Left lung (tissue), 4 donors: ENCODE measurements at regions not wholly inside any gene's neighbourhood (a gene's known extent, or its start where the extent isn't known, plus 50 kb on each side); places are given as distances from the start of the nearest gene placed in this dataset.

Experiments used
- ATAC-seq: fragments of 200-7000 bp; cut with Tn5 transposase; one replicate; pipeline ENCODE4 v1.9.1; 2020; ENCODE audit warnings: moderate library complexity
- DNase-seq, 4 donors: peaks; one replicate each; pipeline ENCODE4 v3.0.0-alpha.2; 2013 to 2020
- H3K27ac ChIP-seq, 2 donors: fragments of 200-600 bp; sonication (generic) in 1 of 2; one replicate each; pipeline versions ENCODE4 v1.5.0 to v1.8.0; 2020 to 2021
- H3K27me3 ChIP-seq, 2 donors: fragments of 200-600 bp; sonication (generic) in 1 of 2; one replicate each; pipeline versions ENCODE4 v1.5.0 to v1.8.0; 2020 to 2021
- H3K36me3 ChIP-seq, 2 donors: fragments of 200-600 bp; sonication (generic) in 1 of 2; one replicate each; pipeline versions ENCODE4 v1.5.0 to v1.8.0; 2020 to 2021
- H3K4me1 ChIP-seq, 2 donors: fragments of 200-600 bp; one replicate each; pipeline ENCODE4 v1.8.0; 2021
- H3K4me3 ChIP-seq, 2 donors: fragments of 200-600 bp; sonication (generic) in 1 of 2; one replicate each; pipeline versions ENCODE4 v1.5.0 to v1.8.0; 2020 to 2021; ENCODE audit warnings: mild to moderate bottlenecking in 1 of 2
- H3K9me3 ChIP-seq, 2 donors: fragments of 200-600 bp; sonication (generic) in 1 of 2; one replicate each; pipeline versions ENCODE4 v1.5.0 to v1.8.0; 2020 to 2021
- intact Hi-C, 2 donors: fragments of 100-400 bp; cut with DNase I; formaldehyde crosslinking; loops; one replicate each; pipeline versions ENCODE4 v1.11.2 to v1.14.2; 2022
- TF ChIP-seq, protein P1 (sequence below), 2 donors: fragments of 200-600 bp; sonication (generic) in 1 of 2; IDR thresholded peaks; one replicate each; pipeline versions ENCODE4 v1.5.0 to v1.8.0; 2021; ENCODE audit warnings: antibody characterized with exemption in 2 of 2
- donor health status: DM: no; HTN: yes; CAD: no.
- donor health status: DM: no; HTN: no; CAD: no.

DNA sequence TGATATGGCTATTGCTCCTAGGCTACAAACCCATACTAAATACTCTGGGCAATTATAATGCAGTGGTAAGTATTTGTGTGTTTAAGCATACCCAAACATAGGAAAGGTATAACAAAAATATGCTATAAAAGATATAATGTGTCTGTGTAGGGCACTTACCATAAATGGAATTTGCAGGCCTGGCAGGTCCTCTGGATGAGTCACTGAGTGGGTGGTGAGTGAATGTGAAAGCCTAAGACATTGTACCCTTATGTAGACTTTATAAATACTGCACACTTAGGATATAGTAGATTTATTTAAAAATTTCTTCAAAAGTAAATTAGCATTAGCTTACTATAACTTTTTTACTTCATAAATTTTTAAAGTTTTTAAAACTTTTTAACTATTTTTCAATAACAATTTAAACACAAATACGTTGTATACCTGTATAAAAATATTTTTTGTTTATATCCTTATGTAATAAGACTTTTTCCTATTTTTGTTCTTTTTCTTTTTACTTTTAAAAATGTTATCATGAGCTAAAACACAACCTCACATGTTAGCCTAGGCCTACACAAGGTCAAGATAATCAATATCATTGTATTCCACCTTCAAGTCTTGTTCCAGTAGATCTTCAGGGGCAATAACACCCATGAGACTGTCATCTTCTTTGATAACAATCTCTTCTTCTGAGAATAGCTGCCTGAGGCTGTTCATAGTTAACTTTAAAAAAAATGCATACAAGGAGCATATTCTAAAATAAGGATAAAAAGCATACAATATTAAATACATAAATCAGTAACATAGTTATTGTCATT is 306.3 kb upstream of the RGS18 start:
- Histone ChIP-seq H3K27me3 (no peaks in the 10 kb centered on the region), H3K4me1 (no peaks in the 10 kb centered on the region), H3K36me3 (no peaks in the 10 kb centered on the region), H3K9me3 (no peaks in the 10 kb centered on the region), H3K27ac (no peak overlapping the region), H3K4me3 (no peak overlapping the region)
- TF ChIP-seq, protein P1, sequence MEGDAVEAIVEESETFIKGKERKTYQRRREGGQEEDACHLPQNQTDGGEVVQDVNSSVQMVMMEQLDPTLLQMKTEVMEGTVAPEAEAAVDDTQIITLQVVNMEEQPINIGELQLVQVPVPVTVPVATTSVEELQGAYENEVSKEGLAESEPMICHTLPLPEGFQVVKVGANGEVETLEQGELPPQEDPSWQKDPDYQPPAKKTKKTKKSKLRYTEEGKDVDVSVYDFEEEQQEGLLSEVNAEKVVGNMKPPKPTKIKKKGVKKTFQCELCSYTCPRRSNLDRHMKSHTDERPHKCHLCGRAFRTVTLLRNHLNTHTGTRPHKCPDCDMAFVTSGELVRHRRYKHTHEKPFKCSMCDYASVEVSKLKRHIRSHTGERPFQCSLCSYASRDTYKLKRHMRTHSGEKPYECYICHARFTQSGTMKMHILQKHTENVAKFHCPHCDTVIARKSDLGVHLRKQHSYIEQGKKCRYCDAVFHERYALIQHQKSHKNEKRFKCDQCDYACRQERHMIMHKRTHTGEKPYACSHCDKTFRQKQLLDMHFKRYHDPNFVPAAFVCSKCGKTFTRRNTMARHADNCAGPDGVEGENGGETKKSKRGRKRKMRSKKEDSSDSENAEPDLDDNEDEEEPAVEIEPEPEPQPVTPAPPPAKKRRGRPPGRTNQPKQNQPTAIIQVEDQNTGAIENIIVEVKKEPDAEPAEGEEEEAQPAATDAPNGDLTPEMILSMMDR (IDR thresholded peaks at IDR 0.05), result no peak
- intact Hi-C loops, result no loop called here
- no peak for ATAC-seq
- no peak for DNase-seq

DNA sequence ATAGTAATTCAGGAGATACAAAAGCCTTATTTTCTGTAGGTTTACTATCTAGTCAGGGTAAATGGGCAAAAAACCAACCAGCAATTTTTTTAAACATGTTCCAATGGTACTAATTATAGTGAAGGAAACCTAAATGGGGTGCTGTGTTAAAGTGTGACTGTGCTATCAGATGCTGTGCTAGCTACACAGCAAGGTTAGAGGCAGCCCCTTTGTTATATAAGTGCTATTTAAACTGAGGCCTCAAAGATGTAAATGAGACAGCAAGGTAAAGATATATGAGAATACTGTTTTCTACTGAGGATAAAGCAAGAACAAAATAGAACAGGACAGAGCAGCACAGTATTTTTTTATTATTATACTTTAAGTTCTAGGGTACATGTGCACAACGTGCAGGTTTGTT is 305.4 kb upstream of the RGS18 start:
- ATAC-seq (no peak), DNase-seq (no peak)
- Histone ChIP-seq H3K4me3 (no peak overlapping the region), H3K9me3 (no peaks in the 10 kb centered on the region), H3K27me3 (no peaks in the 10 kb centered on the region), H3K4me1 (no peaks in the 10 kb centered on the region), H3K36me3 (no peaks in the 10 kb centered on the region), H3K27ac (no peak overlapping the region)
- TF ChIP-seq, protein P1 (IDR thresholded peaks at IDR 0.05), result no peak
- intact Hi-C loops, result no loop called here

DNA sequence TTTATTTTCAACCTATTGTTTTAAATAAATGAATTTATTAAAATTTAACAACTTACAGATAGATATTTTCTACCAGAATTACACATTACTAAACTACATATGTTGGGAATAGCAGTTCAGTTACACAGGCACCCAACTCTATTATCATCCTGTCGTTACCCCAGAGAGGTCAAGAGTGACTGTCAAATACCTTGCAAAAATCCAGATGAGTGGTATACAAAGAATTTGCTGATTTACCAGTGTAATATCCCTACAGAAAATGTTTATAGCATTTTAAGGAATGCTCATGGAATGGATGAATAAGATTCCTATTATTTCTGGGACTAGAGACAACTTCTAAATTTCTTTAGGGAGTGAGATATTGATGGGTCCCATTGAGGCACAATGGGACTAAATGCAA is 300.7 kb upstream of the RGS18 start:
- ATAC-seq (no peak), DNase-seq (no peak)
- TF ChIP-seq, protein P1 (IDR thresholded peaks at IDR 0.05), result no peak
- intact Hi-C loops, result no loop called here
- Histone ChIP-seq H3K27me3 (no peaks in the 10 kb centered on the region), H3K27ac (no peak overlapping the region), H3K4me1 (no peaks in the 10 kb centered on the region), H3K36me3 (no peaks in the 10 kb centered on the region), H3K9me3 (peaks cover 0 to 6% of the 10 kb centered on the region in 2 donors), H3K4me3 (no peak overlapping the region)

DNA sequence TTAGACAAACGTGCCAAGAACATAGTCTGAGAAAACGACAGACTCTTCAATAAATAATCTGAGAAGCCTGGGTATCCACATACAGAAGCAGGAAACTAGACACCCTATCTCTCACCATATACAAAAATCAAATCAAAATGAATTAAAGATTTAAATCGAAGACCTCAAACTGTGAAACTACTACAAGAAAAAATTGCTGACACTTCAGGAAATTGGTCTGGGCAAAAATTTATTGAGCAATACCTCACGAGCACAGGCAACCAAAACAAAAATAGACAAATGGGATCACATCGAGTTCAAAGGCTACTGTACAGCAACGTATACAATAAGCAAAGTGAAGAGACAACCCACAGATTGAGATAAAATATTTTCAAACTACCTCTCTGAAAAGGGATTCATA is 292.8 kb upstream of the RGS18 start:
- TF ChIP-seq, protein P1 (IDR thresholded peaks at IDR 0.05), result no peak
- Histone ChIP-seq H3K4me3 (no peak overlapping the region), H3K9me3 (peaks cover 0 to 13% of the 10 kb centered on the region in 2 donors), H3K4me1 (no peaks in the 10 kb centered on the region), H3K36me3 (no peaks in the 10 kb centered on the region), H3K27ac (no peak overlapping the region), H3K27me3 (no peaks in the 10 kb centered on the region)
- intact Hi-C loops, result no loop called here
- ATAC-seq (no peak), DNase-seq (no peak)

DNA sequence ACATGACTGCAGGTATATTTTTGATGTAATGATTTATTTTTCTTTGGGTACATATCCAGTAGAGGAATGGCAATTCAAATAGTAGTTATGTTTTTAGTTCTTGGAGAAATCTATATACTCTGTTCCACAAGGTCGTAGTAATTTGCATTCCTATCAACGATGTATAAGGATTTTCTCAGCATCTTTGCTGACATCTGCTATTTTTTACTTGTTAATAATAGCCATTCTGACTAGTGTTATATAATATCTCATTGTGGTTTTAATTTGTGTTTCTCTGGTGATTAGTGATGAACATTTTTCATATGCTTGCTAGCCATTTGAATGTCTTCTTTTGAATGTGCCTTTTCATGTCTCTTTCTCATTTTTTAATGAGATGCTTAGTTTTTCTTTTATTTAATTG is 292.1 kb upstream of the RGS18 start:
- Histone ChIP-seq H3K4me3 (no peak overlapping the region), H3K27me3 (no peaks in the 10 kb centered on the region), H3K4me1 (no peaks in the 10 kb centered on the region), H3K9me3 (peaks cover 0 to 16% of the 10 kb centered on the region in 2 donors), H3K27ac (no peak overlapping the region), H3K36me3 (no peaks in the 10 kb centered on the region)
- TF ChIP-seq, protein P1 (IDR thresholded peaks at IDR 0.05), result no peak
- ATAC-seq, result no peak
- DNase-seq, result no peak
- intact Hi-C loops, result no loop called here
